Common myeloid progenitor, CD34-positive (primary cell): ENCODE measurements at regions not wholly inside any gene's neighbourhood (a gene's known extent, or its start where the extent isn't known, plus 50 kb on each side); places are given as distances from the start of the nearest gene placed in this dataset.

Source experiments
- CTCF ChIA-PET: fragments of 350-600 bp; sonication (Branson Sonifier 250); formaldehyde crosslinking; loops from one replicate; lab custom pipeline; 2021; ENCODE audit warnings: antibody characterized with exemption; lab: Charles Lee
- POLR2A ChIA-PET: fragments of 350-600 bp; sonication (Branson Sonifier 250); formaldehyde crosslinking; loops from one replicate; lab custom pipeline; 2021; ENCODE audit warnings: antibody characterized with exemption; lab: Charles Lee
- DNase-seq, 3 donors: peaks; one replicate each; pipeline versions ENCODE4 v3.0.0 to v3.0.0-alpha.2; 2013
- H3K27ac ChIP-seq, 2 experiments: 1 replicate in 1 of 2; 2 replicates in 1 of 2; pipeline ENCODE4 v1.7.0; 2013; ENCODE audit warnings: inconsistent platforms in 2 of 2, low read length in 2 of 2, mild to moderate bottlenecking in 2 of 2, low read depth in 1 of 2, moderate library complexity in 1 of 2; ENCODE audit not compliant: severe bottlenecking in 2 of 2, insufficient read depth in 1 of 2, poor library complexity in 1 of 2
- H3K27me3 ChIP-seq, 5 experiments: replicated peaks in 2 of 5; 1 replicate in 3 of 5; 2 replicates in 2 of 5; pipeline versions ENCODE4 v1.6.1 to v1.7.0; 2013; ENCODE audit warnings: low read length in 4 of 5, mild to moderate bottlenecking in 2 of 5, moderate library complexity in 2 of 5, inconsistent platforms in 1 of 5; ENCODE audit not compliant: insufficient read depth in 5 of 5, control insufficient read depth in 4 of 5
- H3K36me3 ChIP-seq, 4 experiments: 1 replicate in 2 of 4; 2 replicates in 2 of 4; pipeline versions ENCODE4 v1.6.1 to v1.7.0; 2013; ENCODE audit warnings: low read length in 3 of 4, control low read depth in 1 of 4, mild to moderate bottlenecking in 1 of 4; ENCODE audit not compliant: control insufficient read depth in 4 of 4, insufficient read depth in 4 of 4
- H3K4me1 ChIP-seq, 4 experiments: 1 replicate in 3 of 4; 2 replicates in 1 of 4; pipeline versions ENCODE4 v1.6.1 to v1.7.1; 2013; ENCODE audit warnings: low read length in 3 of 4, mild to moderate bottlenecking in 3 of 4, control low read depth in 1 of 4, inconsistent platforms in 1 of 4, moderate library complexity in 1 of 4; ENCODE audit not compliant: control insufficient read depth in 4 of 4, insufficient read depth in 4 of 4; ENCODE audit errors: control extremely low read depth in 1 of 4
- H3K4me3 ChIP-seq, 7 experiments: 1 replicate in 4 of 7; 2 replicates in 3 of 7; pipeline versions ENCODE4 v1.5.1 to v1.7.0; 2013; ENCODE audit warnings: mild to moderate bottlenecking in 7 of 7, low read length in 6 of 7, moderate library complexity in 6 of 7, inconsistent platforms in 2 of 7, low read depth in 2 of 7, control low read depth in 1 of 7; ENCODE audit not compliant: insufficient read depth in 4 of 7, control insufficient read depth in 1 of 7; ENCODE audit errors: extremely low read depth in 1 of 7
- H3K9me3 ChIP-seq, 5 experiments: 1 replicate in 4 of 5; 2 replicates in 1 of 5; pipeline versions ENCODE4 v1.6.1 to v1.7.1; 2013; ENCODE audit warnings: low read length in 4 of 5, mild to moderate bottlenecking in 2 of 5, inconsistent platforms in 1 of 5, low read depth in 1 of 5, moderate library complexity in 1 of 5; ENCODE audit not compliant: control insufficient read depth in 4 of 5, insufficient read depth in 2 of 5; ENCODE audit errors: control extremely low read depth in 1 of 5
- WGBS: methylation state at CpG from one replicate; pipeline ENCODE4 v1.1.5; 2013; ENCODE audit not compliant: insufficient coverage; 5-methylcytosine and 5-hydroxymethylcytosine counted together

- H3K27ac ChIP-seq = no peak overlapping the region
Measured at GRCh38 chr10:123240250-123240649, 86.0 kb downstream of the BUB3 start.

GRCh38 chr10:123240776-123241175 lies 86.6 kb downstream of the BUB3 start:
- ChIA-PET CTCF (no interaction called here), POLR2A (no interaction called here)
- Histone ChIP-seq H3K9me3 (peaks cover 0 to 2% (median 0%) of the 10 kb centered on the region in 5 experiments), H3K36me3 (no peaks in the 10 kb centered on the region), H3K27me3 (no peaks in the 10 kb centered on the region), H3K4me3 (no peak overlapping the region), H3K27ac (no peak overlapping the region), H3K4me1 (peaks cover 0 to 10% (median 6%) of the 10 kb centered on the region in 4 experiments)
- no CpG with 5 or more reads among the region's 2 CpGs for WGBS
- DNase-seq = no peak

More at GRCh38 chr10:123240250-123240649, 86.0 kb downstream of the BUB3 start:
- H3K36me3 ChIP-seq = no peaks in the 10 kb centered on the region
- H3K27me3 ChIP-seq = no peaks in the 10 kb centered on the region
- CTCF ChIA-PET = no interaction called here
- no peak overlapping the region for H3K4me3 ChIP-seq
- WGBS = 75% methylated on average over 2 of the region's 3 CpGs
- no peak for DNase-seq
- POLR2A ChIA-PET = no interaction called here
- peaks cover 0 to 6% (median 4%) of the 10 kb centered on the region in 5 experiments for H3K9me3 ChIP-seq
- peaks cover 0 to 10% (median 6%) of the 10 kb centered on the region in 4 experiments for H3K4me1 ChIP-seq

GRCh38 chr10:123241391-123242141 lies 87.4 kb downstream of the BUB3 start:
- Histone ChIP-seq H3K4me3 (no peak overlapping the region), H3K27me3 (no peaks in the 10 kb centered on the region), H3K4me1 (peaks cover 0 to 10% (median 6%) of the 10 kb centered on the region in 4 experiments), H3K9me3 (no peaks in the 10 kb centered on the region), H3K27ac (no peak overlapping the region), H3K36me3 (no peaks in the 10 kb centered on the region)
- 53% methylated on average over 6 of the region's 7 CpGs for whole genome bisulfite sequencing
- CTCF ChIA-PET = no interaction called here
- POLR2A ChIA-PET = no interaction called here
- peak; percentile 1 to 5 (median 1) for DNase-seq

GRCh38 chr10:123244747-123245146 lies 90.5 kb downstream of the BUB3 start:
- Histone ChIP-seq H3K4me3 (no peak overlapping the region), H3K27me3 (no peaks in the 10 kb centered on the region), H3K36me3 (no peaks in the 10 kb centered on the region), H3K9me3 (no peaks in the 10 kb centered on the region), H3K27ac (no peak overlapping the region), H3K4me1 (peaks cover 0 to 10% (median 6%) of the 10 kb centered on the region in 4 experiments)
- ChIA-PET CTCF (no interaction called here), POLR2A (no interaction called here)
- no CpG with 5 or more reads among the region's 1 CpG for WGBS
- DNase-seq = no peak

- WGBS = 100% methylated on average over 7 of the region's 9 CpGs
- ChIA-PET CTCF (no interaction called here), POLR2A (no interaction called here)
- H3K27ac ChIP-seq = no peak overlapping the region
- no peak overlapping the region for H3K4me3 ChIP-seq
- peaks cover 0 to 10% (median 6%) of the 10 kb centered on the region in 4 experiments for H3K4me1 ChIP-seq
- no peaks in the 10 kb centered on the region for H3K36me3 ChIP-seq
- no peaks in the 10 kb centered on the region for H3K27me3 ChIP-seq
- no peaks in the 10 kb centered on the region for H3K9me3 ChIP-seq
- DNase-seq = no peak
Measured at GRCh38 chr10:123245264-123245663, 91.1 kb downstream of the BUB3 start.

- WGBS = 100% methylated on average over 1 of the region's 1 CpG
- POLR2A ChIA-PET = no interaction called here
- Histone ChIP-seq H3K27me3 (no peaks in the 10 kb centered on the region), H3K4me1 (no peaks in the 10 kb centered on the region), H3K9me3 (peaks cover 0 to 5% (median 2%) of the 10 kb centered on the region in 5 experiments), H3K36me3 (no peaks in the 10 kb centered on the region), H3K27ac (no peak overlapping the region), H3K4me3 (no peak overlapping the region)
- CTCF ChIA-PET = interaction anchor here (0.6 kb wide), 1 partner anchor 70 kb away, joined by 3 read pairs; no protein-coding TSS in a partner anchor
- no peak for DNase-seq
Measured at GRCh38 chr10:123249894-123250293, 95.7 kb downstream of the BUB3 start.

GRCh38 chr10:123250640-123251039 lies 96.4 kb downstream of the BUB3 start:
- H3K4me1 ChIP-seq = no peaks in the 10 kb centered on the region
- peaks cover 0 to 9% (median 2%) of the 10 kb centered on the region in 5 experiments for H3K9me3 ChIP-seq
- no peaks in the 10 kb centered on the region for H3K36me3 ChIP-seq
- no peak overlapping the region for H3K27ac ChIP-seq
- WGBS = 96% methylated on average over 3 of the region's 4 CpGs
- no peak for DNase-seq
- no peaks in the 10 kb centered on the region for H3K27me3 ChIP-seq
- POLR2A ChIA-PET = no interaction called here
- CTCF ChIA-PET = no interaction called here
- no peak overlapping the region for H3K4me3 ChIP-seq
